Ammon's horn (tissue), 1 donor: ENCODE measurements at regions not wholly inside any gene's neighbourhood (a gene's known extent, or its start where the extent isn't known, plus 50 kb on each side); places are given as distances from the start of the nearest gene placed in this dataset.
"Not testable (repeated sequence)": the region's sequence is repeated elsewhere in the genome, so short reads cannot be mapped to it uniquely, and the experiment has no call there.

Experiments
- DNase-seq: peaks from one replicate; pipeline ENCODE4 v3.0.0-alpha.2; 2016; ENCODE audit warnings: low spot score

DNA sequence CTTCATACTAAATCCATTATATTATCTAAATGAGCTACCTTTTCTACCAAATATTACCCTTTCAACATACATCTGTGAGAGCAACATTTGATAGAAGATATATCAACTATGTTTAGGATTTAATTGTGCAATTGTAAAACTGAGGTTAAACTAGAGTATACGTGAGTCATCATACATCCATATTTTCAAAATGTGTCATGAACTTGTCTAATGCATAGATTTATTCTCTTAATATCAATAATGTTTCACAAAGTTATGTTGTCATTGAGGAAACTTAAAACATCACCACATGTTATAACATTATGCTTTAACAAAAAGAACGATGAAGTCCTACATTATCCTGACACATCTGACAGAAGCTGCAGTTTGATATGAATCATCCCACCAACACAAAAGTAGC is 645.5 kb upstream of the NOVA1 start:
- DNase-seq: no peak

DNA sequence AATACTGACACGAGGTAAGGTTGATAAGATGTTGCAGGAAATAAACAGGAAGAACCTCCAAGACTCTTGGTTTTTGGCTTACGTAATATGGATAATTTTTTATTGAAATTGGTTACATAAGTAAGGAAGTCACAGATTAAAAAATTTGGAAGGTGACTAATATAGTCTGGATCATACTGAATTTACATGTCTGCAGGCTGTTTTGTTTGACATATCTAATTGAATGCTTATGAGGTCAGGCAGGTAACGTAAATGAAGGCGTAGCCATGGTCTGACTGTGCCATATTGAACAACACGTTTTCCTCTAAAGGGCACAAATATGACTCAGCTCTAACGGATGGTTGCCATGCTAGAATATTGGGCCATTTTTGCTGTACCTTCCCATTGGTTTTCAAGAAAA is 648.1 kb upstream of the NOVA1 start:
- DNase-seq: no peak

DNA sequence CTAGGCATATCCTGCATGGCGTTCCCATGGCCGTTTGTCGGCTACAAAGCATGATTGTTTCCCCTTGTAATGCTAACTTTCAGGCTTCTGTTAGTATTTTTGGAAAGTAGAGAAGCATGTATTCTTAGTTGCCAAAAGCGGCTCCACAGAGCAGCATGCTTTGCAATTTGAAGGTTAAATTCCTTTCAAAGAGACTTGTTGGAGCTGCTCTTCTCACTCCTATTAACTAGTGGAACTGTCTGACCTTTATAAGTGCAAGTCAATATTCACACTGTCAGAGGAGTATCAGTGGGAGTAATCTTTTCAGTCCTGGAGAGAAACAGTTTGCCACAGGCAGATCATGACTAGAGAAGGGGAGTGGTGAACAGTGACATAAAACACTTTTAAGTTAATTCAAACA is 656.1 kb upstream of the NOVA1 start:
- no peak for DNase-seq

DNA sequence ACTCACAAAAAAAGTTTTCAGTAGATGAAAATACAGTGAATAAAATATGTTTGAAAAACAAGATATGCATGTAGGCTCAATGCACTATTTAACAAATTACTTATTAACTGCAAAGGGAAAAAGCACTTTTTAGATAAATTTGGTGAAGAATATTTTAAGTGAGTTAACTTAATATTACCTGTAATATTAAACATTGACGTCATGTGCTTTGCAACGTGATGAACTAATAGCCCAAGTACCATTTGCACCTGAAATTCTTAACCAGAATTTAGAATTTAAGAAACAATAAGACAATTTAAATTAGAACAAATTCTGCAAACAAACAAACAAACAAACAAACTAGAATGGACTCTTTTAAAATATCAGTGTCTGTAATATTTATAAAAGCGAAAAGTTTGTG is 659.0 kb upstream of the NOVA1 start:
- no peak for DNase-seq

DNA sequence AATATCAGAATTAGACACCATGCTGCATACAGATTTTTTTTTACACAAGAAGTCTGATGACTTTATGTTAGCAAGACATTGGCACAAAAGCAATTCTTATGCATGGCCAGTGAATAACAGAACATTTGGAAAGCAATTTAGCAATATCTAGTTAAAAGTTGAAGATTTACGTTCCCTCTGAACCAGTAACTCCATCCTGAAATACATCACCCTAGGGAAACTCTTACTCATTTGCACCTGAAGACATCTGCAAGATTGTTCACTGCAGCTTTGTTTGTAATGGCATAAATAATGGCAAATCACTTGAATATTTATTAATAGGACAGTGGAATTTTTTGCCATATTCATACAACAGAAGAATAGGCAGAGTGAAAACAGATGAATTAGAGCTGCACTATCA is 670.0 kb upstream of the NOVA1 start:
- no peak for DNase-seq

DNA sequence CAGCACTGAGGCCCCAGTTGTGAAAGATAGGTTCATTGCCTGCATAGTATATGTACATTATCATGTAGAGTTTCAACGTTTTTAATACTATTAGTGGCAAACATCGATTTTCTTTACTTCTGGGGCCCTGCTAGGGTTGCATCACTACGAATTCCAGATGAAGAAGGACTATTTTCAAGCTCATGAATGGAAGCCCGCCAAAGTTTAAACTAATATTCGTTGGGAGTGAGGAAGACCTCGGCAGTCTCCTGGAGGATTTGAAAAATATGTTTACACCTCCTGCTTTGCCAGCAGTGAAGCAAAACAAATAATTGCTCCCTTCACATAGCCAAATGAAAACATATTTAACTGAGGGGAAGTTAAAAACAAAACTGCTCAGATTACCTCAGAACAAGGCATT is 672.9 kb upstream of the NOVA1 start:
- no peak for DNase-seq

DNA sequence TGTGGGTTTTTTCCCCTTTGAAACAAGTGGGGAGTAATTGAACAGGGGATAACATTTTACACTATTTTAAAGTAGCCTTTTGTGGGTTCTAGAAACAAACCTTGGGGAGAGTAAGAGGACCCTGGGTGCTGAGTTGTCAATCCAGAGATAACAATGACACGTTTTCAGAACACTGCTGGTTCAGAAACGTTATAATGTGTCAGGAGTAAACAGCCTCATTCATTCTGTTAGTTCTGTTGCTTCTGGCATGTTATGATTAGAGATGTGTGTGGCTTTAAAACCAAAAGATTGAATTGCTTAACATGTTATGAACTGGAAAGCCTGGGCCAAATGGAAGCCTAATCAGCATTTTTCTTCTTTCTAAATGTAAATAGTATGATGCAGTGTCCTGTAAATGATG is 680.5 kb upstream of the NOVA1 start:
- DNase-seq: no peak

DNA sequence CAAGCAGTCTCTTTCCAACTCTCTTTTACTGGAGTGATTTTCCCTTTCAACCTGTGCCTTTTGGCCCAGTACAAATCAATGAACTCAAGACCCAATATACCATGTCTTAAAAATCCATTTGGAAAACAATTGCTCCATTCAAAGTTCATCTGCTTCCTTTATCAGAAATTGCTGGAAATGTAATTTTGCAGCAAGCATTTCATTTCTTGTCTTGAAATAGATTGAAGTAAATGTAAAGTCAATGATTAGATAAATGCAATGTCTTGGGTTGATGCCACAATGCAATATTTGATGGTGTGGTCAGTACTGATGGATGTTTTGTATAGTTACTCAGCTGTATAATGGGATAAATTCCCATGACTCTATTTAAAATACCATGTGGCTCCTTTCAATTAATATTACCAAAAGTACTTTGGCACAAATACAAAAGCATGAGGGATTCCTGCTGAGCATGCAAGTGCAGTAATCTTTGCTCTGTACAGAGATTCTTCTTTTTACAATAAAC is 707.7 kb upstream of the NOVA1 start:
- no peak for DNase-seq

DNA sequence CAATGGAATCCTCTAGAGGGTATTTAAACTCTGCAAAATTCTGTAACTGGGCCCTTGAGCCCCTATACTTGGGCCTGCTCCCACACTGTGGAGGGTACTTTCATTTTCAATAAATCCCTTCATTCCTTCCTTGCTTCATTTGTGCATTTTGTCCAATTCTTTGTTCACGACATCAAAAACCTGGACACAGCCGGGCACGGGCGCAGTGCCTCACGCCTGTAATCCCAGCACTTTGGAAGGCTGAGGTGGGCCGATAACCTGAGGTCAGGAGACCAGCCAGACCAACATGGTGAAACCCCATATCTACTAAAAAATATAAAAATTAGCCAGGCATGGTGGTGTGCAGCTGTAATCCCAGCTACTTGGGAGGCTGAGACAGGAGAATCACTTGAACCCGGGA is 714.9 kb upstream of the NOVA1 start:
- DNase-seq: not testable (repeated sequence)

DNA sequence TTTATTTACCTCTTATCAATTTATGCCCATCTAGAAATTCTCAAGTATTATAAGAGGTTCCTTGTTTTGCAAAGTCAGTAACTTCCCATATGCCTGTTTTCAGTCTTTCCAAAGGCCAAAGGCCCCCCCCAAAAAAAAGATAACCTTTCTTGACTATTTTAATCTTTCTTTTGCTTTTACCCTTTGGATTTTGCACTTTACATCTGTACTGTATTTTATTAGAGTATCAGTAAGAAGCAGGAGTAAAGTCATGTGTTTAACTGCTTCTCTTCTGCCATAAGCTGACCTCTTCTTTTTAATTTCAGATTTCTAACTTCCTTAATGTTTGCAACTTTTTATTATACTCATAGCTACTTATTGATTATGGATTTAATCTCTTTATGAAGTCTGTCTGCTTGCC is 716.4 kb upstream of the NOVA1 start:
- DNase-seq: no peak

DNA sequence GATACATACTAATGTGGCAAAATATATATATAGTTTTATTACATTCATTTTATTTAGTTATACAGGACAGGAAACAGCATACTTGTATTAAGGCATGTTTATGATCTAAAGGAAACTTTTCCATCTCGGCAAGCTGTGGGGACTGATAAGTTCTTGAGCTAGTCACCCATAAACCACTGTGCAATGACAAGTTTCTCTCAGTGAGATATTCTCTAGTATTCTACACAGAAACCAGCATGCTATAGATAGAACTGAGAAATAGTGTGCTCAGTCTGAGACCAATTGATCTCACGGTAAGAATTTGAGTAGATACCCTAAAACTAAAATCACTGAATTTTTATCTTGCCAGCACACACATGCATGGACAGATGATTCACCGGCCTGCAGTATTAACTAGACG is 717.6 kb upstream of the NOVA1 start:
- DNase-seq: no peak

DNA sequence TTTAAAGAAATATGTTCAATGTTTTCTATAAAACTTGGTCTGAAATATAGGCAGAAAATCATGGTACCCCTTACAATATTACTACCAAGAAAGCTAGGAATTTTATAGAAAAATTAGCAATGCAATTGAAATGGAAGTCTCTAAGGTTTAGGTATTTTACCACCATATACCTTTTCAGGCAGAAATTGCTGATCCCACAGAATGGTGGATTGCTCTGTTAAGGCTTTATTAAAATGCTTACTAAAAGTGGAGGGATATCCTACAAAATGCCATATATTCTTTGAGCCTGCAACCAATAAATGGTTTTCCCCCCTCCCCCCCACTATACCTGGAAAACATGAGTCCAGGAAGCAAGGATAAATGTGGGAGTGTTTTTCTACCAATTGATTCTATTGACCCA is 718.1 kb upstream of the NOVA1 start:
- no peak for DNase-seq

DNA sequence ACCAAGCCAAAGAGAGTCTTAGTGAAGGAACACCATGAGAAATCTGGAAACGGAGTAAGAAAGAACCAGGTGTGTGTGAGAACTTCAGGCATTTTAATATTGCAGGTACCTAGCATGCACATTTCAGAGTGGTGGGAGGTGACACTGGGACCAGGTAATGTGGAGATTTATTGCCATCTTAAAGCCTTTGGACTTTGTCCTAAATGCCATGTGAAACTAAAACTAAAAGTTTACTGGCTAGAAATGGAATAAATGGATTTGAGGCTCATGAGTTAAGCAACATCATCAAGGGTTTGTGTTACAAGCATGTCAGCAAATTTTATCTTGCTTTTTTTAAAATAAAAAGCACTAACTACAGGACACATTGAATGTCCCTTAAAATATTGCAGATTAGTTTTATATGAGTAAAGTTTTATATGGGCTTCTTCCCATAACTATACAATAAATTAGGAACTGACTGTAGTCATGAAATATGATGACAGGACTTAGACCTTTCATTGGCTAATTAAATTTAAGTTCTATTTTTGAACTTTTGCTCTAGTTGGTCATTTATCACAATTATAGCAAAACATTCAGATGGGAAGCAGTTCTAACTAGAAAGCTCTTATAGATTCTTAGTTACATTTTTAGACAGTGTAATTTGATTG is 721.1 kb upstream of the NOVA1 start:
- DNase-seq: no peak

DNA sequence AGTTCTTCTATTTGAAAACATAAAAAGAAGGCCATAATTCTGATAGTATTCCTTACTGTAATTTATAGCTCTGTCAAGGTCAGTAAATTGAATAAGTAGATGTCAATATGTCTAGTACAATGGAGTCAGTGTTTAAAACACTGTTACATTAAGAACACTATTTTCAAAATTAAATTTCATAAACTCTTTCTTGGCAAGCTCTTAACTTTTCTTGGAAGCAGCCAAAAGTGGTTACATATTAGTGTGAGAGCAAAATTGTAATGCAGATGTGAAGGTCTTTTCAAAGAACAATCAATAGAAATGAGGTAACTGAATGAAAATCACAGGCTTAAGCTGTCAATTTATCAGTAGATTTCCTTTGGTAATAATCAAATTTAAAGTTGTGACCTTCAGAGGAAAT is 722.4 kb upstream of the NOVA1 start:
- no peak for DNase-seq

DNA sequence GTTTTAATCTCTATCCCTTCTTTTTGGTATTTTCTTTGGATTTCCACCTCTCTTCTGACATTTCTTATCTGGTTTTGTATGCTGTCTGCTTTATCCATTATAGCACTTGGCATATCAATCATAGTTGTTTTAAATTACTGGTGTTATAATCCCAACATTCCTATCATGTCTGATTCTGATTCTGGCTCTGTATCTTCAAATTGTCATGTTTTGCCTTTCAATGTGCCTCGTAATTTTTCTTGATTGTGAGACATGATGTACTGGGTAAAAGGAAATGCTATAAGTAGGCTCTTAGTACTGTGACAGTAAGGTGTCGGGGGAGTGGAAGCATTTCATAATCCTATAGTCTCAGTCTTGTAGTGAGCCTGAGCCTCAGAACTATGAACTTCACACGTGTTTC is 729.3 kb upstream of the NOVA1 start:
- DNase-seq: no peak

DNA sequence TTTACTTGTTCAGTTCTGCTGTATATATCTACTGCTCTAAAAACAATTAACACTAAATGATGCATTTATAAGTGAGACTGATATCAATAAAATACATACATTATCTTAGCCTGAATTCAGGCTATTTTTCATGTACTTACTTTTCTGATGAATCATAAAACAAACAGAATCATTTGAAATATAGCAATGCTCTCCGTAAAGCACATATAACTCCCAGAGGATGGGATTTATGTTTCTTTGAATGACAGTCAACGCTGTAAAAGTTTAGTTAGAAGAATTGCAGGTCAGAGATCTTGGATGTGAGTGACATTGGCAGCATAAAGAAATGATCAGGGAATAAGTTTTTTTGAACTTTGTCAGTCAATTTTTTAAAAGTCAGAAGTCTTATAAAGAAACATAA is 740.2 kb upstream of the NOVA1 start:
- DNase-seq: no peak

DNA sequence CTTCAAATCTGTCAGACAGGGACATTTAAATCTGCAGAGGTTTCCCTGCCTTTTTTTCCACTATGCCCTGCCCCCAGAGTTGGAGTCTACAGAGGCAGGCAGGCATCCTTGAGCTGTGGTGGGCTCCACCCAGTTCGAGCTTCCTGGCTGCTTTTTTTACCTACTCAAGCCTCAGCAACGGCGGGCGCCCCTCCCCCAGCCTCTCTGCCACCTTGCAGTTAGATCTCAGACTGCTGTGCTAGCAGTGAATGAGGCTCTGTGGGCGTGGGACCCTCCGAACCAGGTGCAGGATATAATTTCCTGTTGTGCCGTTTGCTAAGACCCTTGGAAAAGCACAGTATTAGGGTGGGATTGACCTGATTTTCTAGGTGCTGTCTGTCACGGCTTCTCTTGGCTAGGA is 765.2 kb upstream of the NOVA1 start:
- not testable (repeated sequence) for DNase-seq

DNA sequence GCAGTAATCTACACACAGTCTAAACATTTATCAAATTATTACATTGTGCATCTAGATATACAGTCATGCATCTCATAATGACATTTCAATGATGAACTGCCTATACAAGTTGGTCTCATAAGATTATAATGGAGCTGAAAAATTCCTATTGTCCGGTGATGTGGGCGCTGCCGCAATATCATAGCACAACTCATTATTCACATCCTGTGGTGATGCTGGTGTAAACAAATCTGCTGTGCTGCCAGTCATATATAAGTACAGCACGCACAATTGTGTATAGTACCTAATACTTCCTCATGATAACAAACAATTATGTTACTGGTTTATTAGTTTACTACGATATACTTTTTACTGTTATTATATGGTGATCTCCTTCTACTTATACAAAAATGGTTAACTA is 768.8 kb upstream of the NOVA1 start:
- no peak for DNase-seq

DNA sequence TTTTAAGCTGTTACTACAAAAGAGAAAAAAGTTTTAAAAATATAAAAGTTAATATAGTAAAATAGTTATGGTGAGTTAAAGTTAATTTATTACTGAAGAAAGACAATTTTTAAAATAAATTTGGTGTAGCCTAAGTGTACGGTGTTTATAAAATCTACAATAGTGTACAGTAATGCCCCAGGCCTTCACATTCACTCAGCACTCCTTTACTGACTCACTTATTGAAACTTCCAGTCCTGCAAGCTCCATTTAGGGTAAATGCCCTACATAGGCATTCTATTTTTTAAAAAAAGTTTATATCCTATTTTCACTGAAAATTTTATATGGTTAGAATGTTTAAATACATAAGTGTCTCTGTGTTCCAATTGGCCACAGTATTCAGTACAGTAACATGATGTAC is 769.5 kb upstream of the NOVA1 start:
- DNase-seq: no peak

DNA sequence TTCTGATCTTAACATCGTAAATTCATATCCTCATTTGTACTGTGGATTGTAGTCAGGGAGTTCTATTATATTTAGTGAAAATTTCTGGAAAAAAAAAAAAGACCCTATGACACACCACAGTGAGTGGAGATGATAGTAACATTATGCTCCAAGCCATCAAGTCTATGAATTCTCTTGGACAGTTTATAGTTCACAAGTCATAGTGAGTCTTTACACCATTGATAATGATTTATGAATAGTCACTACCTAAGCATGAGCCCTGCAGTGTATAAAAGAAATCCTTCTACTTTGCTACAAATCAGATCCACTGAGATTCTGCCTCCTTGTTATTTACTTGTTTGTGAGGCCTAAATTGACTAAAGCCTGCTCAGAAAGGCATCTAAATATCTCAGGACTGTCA is 772.2 kb upstream of the NOVA1 start:
- no peak for DNase-seq

DNA sequence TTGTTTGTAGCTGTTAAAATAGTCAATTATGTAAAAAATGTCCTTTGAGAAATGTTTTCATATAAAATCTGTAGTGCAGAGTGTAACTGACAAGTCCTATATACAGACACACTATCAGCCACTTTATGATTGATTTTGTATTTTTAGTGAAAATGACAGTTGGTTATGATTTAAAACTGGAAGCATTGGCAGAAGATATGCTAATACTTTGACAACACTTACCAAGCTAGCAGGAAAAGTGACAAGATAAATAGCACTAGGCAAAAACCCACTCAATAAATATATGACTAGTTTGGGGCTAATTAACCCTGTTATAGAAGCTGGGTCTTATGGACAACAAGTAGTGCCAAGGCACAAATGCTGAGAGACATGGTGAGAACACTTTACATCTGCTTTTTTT is 772.9 kb upstream of the NOVA1 start:
- DNase-seq: no peak

DNA sequence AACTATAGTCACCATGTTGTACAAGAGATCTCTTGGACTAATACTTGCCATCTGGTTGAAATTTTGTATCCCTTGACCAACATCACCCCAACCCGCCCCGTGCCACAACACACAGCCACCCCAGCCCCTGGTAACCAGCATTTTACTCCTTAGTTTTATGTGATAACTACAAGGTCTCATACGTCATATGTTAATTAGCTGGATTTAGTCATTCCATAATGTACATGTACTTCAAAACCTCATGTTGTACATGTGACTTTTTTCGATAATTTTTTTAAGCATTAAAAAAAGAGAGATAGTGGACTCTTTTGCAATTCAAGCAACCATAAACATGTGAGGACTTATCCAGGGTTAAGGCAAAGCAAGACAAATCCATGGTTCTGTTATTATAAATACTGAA is 773.4 kb upstream of the NOVA1 start:
- no peak for DNase-seq

DNA sequence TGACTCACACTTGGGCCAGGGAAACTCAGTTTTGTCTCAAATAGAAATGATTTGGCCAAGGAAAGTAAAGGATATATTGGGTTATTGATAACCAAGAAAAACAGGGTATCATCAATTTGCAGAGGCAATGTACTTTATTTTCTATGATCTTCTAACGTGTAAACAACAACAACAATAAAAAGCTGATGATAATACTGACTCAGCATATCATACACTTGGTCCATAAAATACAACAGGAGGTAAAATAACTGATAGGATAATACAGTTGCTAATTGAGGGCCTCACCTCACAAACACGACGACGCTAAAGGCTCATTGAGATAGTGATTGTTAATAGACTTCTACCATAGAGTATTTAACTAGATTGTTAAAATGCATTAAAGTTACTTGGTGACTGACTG is 774.0 kb upstream of the NOVA1 start:
- DNase-seq: no peak

DNA sequence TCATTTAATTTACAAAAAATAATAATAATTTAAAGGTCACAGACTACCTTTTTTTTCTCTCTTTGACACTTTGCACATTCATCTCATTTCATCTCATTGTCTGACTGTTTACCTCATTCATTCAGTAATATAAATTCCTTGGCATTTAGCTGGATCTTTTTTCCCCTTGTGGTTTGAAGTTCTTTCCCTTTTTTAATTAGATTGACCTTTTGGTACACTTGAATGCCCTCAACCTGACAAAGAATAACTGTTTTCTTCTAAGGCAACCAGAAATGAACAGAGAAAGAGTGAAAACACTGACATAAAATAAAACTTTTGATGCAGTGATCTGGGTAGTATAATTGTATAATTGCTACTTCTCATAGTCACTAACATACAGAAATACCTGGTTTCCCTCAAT is 774.9 kb upstream of the NOVA1 start:
- no peak for DNase-seq

DNA sequence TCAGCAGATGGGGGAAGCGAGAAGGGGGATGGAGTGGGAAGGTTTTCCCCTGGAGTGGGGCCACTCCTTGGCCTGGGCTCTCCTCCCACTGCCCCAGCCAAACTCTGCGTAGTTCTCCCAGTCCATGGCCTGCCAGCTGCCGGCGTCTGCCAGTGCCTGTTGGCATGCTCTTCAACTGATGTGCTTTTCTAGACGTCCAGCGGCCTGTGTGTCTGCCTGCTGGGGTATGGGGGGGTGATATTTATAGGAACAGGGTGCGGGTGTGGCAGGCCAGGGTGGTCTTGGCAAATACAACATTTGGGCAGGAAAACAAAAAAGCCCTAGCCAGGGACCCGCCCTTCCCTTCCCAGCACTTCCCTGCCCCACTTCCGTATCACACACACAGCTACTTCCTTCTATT is 786.3 kb upstream of the NOVA1 start:
- DNase-seq: no peak
